NCI-H1105 treated with DMSO at 0.1 percent for 48 hours (cell line): ENCODE measurements at regions not wholly inside any gene's neighbourhood (a gene's known extent, or its start where the extent isn't known, plus 50 kb on each side); places are given as distances from the start of the nearest gene placed in this dataset.
"Not testable (repeated sequence)": the region's sequence is repeated elsewhere in the genome, so short reads cannot be mapped to it uniquely, and the experiment has no call there.

Source experiments
- DNase-seq: peaks from one replicate; lab custom pipeline; 2025; lab: John Stamatoyannopoulos, UW

- no peak for DNase-seq
Observed at GRCh38 chr12:114863911-114864310, 179.9 kb upstream of the TBX3 start.

DNA sequence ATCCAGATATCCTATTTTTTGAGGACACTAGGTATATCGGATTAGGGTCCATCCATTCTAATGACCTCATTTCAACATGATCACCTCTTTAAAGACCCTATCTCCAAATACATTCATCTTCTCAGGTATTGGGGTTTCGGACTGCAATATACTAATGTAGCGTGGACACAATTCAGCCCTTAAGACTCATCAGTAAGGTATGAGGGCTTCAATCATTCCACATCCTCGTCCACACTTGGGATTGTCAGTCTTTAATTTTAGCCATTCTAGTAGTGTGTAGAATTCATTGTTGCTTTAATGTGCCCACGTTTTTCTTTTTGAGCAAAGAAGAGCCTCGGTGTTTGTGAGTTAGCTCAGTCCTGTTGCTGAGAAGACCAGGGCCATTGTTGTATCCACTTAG lies 177.0 kb upstream of the TBX3 start:
- DNase-seq = no peak

DNA sequence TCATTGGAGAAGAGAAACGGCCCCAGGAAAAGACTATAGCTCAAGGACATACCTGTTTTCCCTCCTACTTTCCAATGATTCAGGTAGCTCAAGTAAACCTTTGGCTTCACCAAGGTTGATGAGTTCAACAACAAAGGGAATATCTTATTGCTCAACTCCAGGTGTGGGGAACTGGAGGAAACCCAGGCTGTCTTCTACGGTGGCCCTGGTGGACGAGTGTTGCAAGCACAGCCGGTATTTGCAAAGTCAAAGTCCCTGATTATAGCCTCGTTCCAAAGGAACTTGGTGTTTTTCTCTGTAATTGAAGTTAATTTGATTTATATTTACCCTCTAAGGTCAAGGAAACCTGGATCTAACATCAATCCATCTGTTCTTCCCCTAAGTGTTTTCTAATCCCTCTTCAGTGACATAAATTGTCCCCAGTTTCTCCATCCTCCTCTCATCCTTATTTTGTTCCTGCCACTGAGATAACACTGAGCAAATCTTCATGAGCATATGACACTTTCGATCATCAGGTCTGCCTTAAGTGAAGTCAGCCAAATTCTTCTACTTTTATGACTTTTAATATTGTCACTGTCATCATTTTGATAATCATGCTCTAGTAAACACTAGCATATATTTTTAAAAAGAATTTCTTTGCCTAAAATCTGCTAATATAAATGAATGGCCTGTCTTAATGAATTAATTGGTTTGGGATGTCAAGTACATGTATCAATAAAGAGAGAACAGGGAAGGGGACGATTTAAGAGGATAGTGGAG lies 174.6 kb upstream of the TBX3 start:
- no peak for DNase-seq

- no peak for DNase-seq
Observed at GRCh38 chr12:114855678-114856077, 171.7 kb upstream of the TBX3 start.

DNA sequence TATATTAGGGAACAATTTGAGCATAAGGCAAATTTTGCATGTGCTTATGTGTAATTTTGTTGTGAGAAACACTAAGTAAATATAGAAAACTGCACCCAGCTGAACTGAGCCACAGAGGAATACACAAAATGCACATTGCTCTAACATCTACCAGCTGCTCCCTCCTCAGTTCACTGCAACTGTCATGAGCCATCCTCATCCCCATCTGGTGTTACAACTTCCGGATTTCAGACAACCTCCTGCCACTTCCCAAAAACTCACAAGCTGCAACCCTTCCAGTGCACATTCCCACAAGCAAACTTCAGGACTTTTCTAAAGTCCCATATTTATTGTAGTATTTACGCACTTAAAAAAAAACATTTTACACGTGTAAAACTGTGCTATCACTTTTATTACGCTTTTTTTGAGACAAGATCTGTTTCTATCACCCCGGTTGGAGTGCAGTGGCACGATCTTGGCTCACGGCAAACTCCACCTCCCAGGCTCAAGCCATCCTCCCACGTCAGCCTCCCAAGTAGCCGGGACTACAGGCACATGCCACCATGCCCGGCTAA lies 169.1 kb upstream of the TBX3 start:
- DNase-seq = no peak

DNA sequence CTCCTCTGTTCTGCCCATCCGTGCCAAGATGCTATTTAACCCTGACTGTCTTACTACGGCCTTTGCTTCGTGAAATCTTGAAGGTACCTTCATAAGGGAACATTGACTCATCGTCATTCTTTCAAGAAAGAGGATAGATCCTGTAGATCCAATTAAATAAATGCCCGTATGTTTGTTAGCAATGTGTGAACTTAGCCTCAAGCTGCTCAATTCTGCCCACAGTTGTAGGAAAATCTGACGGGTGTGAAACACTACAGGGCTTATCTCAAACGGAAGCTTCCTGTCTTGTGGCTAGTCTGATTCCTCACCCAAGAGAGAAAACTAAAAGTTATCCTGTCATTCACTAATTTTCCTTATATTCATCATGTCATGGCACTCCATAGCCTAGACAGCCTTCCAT lies 168.0 kb upstream of the TBX3 start:
- no peak for DNase-seq

DNA sequence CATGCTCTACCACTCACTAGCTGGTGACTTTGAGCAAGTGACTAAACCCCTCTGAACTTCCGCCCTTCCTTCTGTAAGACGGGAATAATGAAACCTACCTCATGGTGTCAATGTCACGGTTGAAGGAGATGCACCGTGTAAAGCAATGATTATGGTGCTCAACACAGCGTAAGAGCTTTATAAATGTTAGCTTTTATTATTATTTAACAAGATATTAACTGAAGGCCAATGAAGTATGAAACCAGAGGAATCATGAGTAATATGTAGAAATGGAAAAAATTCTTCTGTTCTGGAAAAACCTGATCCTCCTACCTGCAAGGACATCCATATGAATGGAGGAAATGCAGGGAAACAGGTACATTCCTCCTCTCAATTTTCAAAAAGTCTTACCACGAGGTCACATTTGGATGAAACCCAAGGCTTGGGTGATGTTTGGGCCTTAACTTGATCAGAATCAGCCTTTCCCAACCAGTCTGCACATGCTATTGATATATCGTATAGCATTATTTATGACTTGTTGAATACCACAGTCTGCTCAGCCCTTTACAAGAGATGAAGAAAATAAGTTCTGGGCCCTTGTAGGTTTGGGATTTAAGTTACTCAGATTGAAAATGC lies 166.8 kb upstream of the TBX3 start:
- no peak for DNase-seq

- no peak for DNase-seq
Observed at GRCh38 chr12:114848666-114849065, 164.7 kb upstream of the TBX3 start.

DNA sequence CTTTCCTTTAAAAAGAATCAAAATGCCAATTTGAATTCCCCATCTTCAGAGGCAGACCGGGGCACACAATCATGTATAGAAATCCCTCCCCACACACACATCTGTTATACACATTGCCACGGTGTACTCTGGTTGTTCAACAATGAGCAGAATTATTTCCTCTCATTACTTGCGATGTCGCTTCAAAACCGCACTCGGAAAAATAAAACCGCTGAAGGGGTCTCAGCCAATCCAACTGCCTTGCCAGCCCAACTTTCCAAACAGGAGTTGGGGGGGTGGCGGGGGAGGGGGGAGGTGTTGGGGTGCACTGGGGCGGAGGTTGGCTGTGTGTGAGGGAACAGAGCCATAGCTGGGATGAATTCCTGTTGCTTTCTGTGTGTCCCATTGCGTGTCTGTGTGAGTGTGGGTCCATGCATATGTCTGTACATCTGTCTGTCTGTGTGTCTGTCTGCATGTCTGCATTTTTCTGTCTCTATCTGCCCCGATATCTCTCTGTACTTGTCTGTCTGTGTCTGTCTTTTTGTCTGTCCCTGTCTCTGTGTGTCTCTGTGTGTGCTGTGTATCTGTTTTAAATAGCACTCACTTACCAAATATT lies 163.6 kb upstream of the TBX3 start:
- no peak for DNase-seq

DNA sequence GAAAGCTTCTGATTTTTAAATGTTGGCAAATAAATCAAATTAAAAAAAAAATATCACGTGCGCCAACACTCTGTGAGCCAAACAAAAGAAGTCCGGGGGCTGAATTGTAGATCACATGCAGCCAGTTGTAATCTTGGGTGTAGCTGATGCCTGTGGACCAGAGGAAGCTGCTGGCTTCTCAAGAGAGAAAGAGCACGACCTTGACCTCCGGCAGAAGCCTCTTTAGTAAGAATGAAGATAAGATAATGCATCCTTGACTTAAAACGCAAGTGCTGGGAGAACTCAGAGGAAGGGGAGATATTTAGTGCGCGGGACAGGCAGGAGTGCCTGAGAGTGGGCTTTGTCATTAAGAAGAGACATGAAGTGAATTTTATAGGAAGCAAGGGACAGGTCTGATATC lies 162.8 kb upstream of the TBX3 start:
- no peak for DNase-seq

GRCh38 chr12:114841557-114842251 lies 157.7 kb upstream of the TBX3 start:
- DNase-seq = peak; percentile 21

- no peak for DNase-seq
Observed at GRCh38 chr12:114838480-114838879, 154.5 kb upstream of the TBX3 start.

DNA sequence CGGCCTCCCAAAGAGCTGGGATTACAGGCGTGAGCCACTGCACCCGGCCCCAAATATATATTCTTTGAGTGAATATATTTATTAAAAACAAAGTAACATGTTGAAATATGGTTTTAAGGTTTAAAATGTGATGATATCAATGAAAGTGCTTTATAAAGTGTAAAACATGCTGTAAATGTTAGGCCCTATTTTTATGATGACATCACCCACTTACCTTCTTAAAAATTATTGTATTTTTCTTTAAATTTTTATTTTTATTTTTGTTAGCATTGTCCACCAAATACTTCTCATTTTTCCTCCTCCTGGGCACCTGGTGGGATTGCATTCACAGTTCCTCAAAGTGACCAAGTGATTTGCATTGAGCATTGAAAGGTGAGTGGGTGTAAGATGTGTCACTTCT lies 152.6 kb upstream of the TBX3 start:
- DNase-seq = no peak

DNA sequence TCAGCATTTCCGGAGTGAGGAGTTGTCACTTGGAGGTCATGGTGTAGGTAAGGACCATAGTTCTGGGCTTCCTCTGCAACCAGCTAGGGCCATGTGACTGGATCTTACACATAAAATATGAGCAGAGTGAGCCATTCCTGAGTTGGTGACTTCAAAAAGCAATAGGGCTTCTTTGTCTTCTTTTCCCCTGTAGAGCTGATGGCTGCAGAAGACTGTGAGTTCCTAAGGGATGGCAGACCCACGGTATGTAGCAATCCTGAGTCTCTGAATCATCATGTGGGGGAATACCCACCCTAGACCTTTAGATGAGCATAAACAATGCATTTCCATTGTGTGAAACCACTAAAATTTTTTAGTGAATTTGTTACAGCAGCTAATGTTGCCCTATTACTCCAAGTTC lies 151.1 kb upstream of the TBX3 start:
- DNase-seq = no peak

DNA sequence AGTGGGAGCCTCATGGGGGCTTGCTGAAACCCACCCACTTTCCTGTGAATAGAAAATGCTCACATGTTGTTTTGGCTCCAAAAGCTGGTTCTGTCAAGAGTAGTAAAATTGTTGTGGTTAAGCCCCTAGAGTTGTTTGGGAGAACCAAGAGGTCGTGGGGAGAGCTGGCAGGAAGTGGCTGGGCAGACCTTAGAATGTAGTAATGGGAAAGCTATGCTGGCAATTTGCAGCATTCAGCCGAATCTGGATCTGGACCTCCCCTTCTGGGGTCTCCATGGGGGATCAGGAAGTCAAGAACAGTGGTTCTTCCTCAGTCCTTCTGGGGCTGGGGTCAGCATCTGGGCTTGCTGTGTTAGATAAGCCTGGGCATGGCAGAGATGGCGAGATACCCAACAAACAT lies 150.6 kb upstream of the TBX3 start:
- DNase-seq = no peak

GRCh38 chr12:114829833-114830232 lies 145.9 kb upstream of the TBX3 start:
- DNase-seq = no peak

- DNase-seq = not testable (repeated sequence)
Observed at GRCh38 chr12:114829244-114829643, 145.3 kb upstream of the TBX3 start.

- no peak for DNase-seq
Observed at GRCh38 chr12:114827461-114827860, 143.5 kb upstream of the TBX3 start.

GRCh38 chr12:114826244-114826643 lies 142.3 kb upstream of the TBX3 start:
- DNase-seq = no peak

DNA sequence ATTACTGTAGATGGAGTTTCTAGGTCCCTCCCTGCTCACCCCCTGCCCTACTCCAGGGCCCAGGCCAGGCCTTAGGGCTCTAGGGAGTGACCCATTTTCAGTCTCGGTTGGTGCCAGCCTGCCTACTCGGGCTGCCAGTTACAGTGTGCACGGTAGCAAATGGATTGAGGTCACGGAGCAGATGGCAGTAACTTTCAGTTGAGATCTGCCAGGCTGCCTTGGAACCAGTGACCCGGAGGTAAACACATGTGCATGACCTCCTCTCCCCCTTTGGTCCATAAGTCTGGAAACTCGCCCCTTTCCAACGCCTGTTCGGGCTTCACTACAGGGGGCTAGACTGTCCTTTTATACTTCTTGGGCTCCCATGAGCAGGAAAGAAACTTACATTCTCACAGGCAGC lies 139.7 kb upstream of the TBX3 start:
- no peak for DNase-seq

DNA sequence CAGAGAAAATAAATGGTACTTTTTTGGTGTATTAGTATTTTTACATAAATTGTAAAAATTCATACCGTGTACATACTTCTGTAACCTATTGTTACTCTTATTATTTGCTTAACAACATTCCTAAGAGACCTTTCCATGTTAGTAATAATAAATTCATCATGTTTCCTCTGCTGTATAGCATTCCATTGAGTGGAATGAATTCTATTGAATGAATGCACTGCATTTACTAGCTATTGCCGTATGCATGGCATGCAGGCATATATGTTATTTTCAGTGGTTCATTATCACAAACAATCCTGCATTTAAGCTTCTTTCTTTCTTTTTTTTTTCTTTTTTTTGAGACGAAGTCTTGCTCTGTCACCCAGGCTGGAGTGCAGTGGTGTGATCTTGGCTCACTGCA lies 137.6 kb upstream of the TBX3 start:
- no peak for DNase-seq

- DNase-seq = no peak
Observed at GRCh38 chr12:114820796-114821195, 136.8 kb upstream of the TBX3 start.
